Endothelial cell of umbilical vein (primary cell): ENCODE measurements at regions not wholly inside any gene's neighbourhood (a gene's known extent, or its start where the extent isn't known, plus 50 kb on each side); places are given as distances from the start of the nearest gene placed in this dataset.

Experiments used
- CTCF ChIP-seq, 2 donors: IDR thresholded peaks; 1 replicate in 1 of 2; 2 replicates in 1 of 2; pipeline ENCODE4 v1.5.1; 2011; ENCODE audit warnings: low read length in 2 of 2, mild to moderate bottlenecking in 2 of 2, moderate library complexity in 2 of 2, control low read depth in 1 of 2, inconsistent platforms in 1 of 2, low read depth in 1 of 2; ENCODE audit not compliant: insufficient read depth in 1 of 2; ENCODE audit errors: extremely low read depth in 1 of 2
- EZH2 ChIP-seq: IDR thresholded peaks from 2 replicates; pipeline ENCODE4 v1.6.1; 2012; ENCODE audit warnings: borderline replicate concordance, low read depth, mild to moderate bottlenecking, moderate library complexity, low read length, inconsistent platforms; ENCODE audit not compliant: severe bottlenecking
- POLR2A ChIP-seq: IDR thresholded peaks from 2 replicates; pipeline ENCODE4 v1.6.1; 2012; ENCODE audit warnings: low read depth, mild to moderate bottlenecking, control low read depth, low read length
- TF ChIP-seq, protein P1 (sequence below): IDR thresholded peaks from 2 replicates; pipeline ENCODE4 v1.6.1; 2011; ENCODE audit not compliant: insufficient read depth, insufficient read length

DNA sequence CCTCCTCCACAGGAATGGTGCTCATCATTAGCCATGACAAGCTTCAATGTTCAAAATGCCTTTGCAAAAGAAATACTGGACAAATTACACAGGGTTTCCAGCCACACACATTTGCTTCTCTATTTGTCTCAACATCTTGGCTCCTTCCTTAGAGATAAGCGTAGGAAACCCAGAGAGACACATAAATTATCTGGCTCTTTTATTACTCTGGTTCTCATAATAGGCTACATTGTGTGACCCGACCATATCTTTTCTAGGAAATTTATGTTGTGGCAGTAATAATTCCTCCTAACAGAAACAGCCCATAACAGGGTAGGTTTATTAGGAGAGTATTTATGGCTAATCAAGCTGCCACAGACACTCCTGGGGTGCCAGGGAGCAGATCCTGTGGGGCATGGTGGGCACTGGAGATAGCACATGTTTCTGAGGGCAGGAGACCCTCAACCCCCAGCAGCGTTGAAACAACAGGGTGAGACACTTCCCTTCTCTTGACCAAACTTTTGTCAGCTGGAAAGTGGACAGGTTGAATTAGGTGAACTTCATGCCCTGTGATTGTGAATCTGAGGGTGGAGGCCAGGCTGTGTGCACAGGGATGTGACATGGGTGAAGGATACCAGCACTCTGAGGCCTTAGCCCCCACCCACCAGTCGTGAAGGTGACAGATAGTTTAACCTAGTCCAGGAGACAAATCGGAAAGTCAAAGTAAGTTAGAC, 295.9 kb upstream of the ZNF32 start:
- TF ChIP-seq POLR2A (no peak), CTCF (IDR thresholded peaks at IDR 0.05; ENCODE audit: extremely low read depth in 1 of 2, insufficient read depth in 1 of 2, low read depth in 1 of 2, low read length in 2 of 2) (no peak), EZH2 (no peak)
- TF ChIP-seq, protein P1, sequence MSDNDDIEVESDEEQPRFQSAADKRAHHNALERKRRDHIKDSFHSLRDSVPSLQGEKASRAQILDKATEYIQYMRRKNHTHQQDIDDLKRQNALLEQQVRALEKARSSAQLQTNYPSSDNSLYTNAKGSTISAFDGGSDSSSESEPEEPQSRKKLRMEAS: no peak
